GM18519 (cell line): ENCODE measurements at regions not wholly inside any gene's neighbourhood (a gene's known extent, or its start where the extent isn't known, plus 50 kb on each side); places are given as distances from the start of the nearest gene placed in this dataset.

Experiments
- ATAC-seq: cut with Tn5 transposase; IDR thresholded peaks from one replicate; pipeline ENCODE4 v1.9.1; 2021; ENCODE audit warnings: mild to moderate bottlenecking, moderate library complexity; ENCODE audit not compliant: unreplicated experiment, low FRiP score

DNA sequence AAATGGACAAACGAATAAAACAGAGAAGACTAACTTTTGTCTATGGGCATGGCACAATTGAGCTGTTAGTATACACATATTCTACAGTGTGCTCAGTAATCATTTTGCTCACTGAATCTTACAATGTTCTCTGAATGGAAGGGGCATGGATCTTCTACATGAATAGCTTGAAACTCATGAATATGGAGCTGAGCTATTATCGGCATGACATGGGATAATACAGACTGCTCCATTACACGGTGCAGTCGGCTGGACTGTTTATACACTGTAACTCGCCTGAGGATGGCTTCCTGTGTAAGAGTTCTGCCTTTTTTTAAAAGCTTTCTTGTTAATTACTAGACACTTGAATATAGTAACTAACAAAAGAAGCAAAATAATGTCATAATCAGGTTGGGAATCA lies 368.5 kb upstream of the MAD2L1 start:
- no peak for ATAC-seq

DNA sequence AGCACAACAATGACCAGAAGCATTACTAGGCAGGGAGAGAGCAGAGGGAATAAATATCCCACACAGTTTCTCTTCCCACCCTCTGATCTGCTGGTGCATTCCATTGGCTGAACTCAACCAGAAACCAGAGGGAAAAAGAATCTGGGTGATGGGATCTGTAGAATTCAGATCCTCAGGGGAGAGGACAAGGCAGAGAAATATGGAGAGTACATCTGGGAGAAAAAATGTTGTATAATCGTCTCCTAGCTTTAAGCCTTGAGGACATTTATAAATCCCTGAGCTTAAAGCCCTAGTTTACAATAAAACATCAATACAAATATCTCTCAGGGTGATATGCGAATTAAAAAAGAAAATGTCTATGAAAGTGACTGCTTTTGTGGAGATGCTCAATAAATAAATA lies 368.1 kb upstream of the MAD2L1 start:
- no peak for ATAC-seq

DNA sequence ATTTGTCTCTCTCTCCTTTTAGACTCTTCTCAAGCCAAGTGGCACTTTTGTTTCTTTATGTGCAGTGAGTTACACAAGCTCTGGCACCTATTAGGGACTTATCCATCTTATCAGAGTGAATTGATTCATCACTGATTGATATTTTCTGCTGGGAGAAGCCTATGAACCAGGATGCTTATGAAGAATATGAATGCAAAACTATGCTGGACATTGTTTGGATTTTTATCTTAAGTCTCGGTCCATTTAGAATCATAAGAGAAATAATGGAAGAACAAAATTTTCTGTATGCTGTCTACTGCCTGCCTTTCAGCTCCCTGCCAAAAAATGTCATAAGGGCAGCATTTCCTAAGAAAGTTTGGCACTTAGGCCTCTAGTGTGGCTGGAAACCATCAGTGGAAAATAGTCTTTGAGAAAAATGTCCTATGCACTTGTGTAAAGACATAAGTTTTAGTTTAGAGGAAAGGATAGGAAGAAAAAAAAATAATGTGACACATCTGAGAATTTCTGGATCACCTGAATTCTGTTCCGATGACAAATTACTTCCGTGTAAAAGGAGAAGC lies 365.7 kb upstream of the MAD2L1 start:
- no peak for ATAC-seq

DNA sequence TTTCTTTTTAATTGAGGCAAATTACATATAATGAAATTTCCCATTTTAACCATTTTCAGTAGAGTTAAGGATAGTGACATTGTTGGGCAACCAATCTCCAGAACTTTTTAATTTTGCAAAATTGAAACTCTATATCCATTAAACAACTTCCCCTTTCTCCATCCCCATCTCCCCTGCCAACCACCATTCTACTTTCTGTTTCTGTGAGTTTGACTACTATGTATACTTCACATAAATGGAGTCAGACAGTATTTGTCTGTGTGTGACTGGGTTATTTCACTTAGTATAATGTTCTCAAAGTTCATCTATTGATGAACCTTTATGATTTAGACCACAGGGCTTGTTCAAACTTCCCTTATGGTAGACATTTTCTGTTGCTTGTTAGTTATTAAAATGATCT lies 364.5 kb upstream of the MAD2L1 start:
- ATAC-seq: no peak

DNA sequence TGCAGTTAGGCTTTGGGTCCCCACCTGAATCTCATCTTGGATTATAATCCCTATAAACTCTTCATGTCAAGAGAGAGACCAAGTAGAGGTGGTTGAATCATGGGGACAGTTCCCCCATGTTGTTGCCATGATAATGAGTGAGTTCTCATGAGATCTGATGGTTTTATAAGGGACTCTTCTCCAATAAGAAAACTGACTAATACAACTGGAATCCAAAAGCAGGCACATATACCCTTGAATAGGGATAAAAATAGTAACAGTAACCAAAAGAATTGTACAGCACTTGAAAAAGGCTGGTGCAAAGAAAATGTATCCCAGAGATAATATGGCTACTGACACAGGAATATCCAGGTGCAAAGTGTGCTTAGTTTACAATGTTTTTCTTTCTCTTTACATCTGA lies 351.5 kb upstream of the MAD2L1 start:
- no peak for ATAC-seq

DNA sequence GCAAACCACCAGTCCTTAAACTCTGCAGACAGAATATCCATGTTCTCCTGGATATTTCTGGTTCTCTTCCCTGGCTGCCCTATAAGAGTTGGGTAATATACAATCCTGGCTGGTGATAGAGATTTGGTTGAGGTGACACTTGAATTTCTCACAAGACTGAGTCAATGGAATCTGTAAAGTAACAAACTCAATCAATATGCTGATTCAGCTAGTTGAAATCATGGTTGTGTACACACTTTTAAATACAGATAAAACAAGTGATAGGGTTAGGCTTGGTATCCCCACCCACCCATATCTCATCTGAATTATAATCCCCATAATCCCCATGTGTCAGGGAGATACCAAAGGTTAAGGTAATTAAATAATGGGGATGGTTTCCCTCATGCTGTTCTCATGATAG lies 349.2 kb upstream of the MAD2L1 start:
- no peak for ATAC-seq

DNA sequence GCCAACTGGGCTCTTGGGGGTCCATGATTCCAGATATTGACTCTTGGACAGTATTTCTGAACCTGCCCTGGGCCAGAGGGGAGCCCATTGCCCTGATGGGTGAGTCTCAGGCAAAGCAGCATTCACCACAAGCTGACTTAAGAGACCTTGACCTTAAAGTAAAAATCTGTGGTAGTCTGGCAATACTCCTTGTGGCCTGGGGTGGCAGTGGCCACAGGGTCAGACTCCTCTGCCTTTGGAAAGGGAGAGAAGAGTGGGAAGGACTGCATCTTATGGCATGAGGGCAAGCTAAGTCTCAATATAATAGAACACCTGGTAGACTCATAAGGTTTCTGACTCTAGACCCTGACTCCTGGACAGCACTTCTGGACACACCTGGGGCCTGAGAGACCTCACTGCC lies 340.3 kb upstream of the MAD2L1 start:
- no peak for ATAC-seq

DNA sequence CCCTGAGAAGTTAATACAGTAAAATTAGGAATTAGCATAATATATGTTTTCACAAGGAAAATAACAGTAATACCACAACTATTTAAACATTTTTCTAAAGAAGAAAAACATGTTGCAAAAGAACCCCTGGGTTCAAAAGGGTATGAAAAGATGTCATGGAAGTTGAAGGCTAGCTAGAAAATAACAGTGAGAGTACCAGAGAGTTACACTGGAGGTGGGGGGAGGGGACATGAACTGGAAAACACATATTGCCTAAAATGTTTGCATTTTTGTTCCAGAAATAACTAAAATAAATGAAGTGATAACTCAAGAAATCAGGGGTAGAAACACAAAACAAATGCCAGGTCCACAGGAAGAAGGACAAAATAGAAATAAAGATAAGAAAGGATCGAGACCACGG lies 336.6 kb upstream of the MAD2L1 start:
- ATAC-seq: no peak

DNA sequence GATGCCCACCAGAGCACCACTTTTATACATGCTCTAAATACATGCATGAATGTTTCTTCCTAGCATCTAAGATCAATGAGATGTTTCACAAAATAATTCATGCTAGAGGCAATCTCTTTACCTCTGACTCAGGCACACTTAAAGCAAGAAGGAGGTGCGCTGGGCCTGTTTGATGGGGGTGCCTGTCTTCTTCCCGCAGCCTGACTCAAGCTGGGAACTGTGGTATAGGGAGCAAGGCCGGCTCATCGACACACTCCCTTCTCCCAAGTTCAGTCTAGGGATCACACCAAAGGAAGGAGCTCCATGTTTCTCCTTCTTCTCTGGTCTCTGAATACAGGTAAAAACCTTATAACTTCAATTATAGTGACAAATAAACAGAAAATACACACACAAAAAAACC lies 333.8 kb upstream of the MAD2L1 start:
- no peak for ATAC-seq

DNA sequence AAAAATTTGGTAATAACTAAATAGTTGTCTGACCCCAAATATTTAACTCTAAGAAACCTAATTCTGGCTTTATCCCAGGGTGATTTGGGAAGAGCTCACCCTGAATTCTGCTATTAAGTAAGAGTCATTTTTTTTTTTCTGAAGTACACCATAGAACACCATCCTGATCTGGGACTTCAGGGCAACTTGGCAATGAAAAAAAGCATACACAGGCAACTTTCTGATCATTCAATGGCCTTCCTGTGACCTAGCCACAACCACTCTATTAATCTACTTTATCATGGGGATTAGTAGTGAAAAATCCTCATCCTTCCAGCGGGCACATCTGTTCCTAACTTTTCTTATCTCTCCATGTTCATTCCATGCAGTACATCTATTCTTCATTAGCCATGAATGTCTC lies 333.2 kb upstream of the MAD2L1 start:
- no peak for ATAC-seq

DNA sequence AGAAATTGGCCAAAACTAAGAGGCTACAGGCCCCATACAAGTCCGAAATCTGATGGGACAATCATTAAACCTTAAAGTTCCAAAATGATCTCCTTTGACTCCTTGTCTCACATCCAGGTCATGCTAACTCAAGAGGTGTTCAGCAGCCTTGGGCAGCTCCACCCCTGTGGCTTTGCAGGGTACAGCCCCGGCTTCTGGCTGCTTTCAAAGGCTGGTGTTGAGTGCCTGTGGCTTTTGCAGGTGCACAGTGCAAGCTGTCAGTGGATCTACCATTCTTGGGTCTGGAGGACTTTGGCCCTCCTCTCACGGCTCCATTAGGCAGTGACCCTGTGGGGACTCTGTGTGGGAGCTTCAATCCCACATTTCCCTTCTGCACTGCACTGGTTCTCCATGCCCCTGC lies 329.1 kb upstream of the MAD2L1 start:
- no peak for ATAC-seq

DNA sequence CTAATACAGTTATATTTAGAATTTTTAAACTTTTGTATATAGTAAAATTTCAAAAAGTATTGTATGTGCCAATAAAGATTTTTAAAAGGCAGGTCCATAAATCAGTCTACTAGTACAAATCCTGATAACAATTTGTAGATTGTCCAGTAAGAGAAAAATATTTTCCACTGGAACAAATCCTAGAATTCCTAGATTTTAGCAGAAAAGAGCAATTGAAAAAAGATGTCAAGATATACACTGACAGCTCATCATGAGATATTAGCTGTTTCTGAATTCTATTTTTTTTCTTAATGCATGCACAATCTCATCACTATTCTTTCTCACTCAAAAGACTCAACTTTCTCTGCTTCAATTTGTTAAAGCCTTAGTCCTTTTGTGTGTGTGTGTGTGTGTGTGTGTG lies 289.2 kb upstream of the MAD2L1 start:
- no peak for ATAC-seq

DNA sequence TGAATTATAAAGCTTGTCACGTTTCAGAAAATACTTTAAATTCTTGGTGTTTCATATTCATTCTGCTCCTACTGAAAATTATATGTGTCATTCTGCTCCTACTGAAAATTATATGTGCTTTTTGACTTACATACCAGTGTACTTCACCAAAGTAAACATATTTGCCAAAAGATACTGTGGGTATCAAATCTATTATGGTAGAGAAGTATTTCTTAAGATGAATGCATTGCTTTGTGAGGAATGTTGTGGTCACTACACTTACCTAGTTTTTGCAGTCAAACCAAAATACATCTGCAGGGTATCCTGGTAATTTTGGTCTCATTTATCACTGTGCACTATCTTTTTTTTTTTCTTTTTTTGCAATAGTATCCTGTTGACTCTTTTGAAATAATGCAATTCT lies 287.7 kb upstream of the MAD2L1 start:
- ATAC-seq: no peak

DNA sequence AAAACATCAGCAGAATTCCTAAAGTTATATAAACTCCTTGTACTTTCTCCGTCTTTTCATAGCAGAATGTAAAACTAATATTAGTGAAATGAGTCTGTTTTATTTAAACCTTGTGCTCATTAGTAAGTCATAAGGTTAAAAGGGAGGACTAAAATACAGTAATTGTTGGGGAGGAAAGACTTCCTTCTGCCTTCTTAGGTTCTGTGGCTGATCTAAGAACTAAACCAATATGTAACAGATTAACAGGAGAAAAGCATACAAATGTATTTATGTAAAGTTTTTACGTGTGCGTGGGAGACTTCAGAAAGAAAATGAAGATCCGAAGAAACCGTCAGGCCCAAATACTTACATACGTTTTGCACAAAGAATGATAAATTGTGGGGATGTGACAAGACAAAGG lies 286.6 kb upstream of the MAD2L1 start:
- ATAC-seq: no peak

DNA sequence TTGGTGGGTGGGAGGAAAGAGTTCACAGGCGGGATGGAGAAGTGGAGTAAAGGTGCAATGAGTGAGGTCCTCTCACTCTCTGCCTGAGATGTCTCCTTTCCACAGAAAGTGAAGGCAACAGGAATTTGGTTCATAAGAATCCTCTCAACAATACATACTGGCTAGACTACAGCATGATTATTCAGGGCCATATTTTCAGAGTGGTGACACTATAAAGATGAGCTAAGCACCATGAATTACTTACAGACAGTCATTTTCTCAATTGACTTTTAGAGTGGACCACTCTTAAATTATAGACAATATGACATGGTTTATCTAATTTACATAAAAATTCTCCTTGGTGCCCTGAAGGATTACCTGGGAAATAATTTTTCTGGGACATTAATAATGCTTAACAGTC lies 286.1 kb upstream of the MAD2L1 start:
- ATAC-seq: no peak

DNA sequence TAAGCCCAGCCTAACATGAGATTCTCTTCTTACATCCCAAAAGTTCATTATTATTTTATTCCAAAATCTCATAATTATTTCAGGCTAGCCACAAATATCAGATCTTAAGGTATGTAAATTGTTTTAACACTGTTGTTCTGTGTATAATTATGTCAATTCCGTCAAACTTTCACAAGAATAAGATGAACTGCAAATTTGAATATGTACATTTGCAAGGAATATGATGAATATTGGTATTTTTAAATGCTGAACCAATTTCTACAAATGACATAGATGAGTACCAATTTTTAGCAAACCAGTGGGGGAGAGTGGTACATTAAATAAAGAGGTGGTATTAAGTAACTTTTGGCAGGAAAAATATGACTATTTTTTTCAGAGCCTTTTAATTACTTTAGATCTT lies 282.3 kb upstream of the MAD2L1 start:
- no peak for ATAC-seq

DNA sequence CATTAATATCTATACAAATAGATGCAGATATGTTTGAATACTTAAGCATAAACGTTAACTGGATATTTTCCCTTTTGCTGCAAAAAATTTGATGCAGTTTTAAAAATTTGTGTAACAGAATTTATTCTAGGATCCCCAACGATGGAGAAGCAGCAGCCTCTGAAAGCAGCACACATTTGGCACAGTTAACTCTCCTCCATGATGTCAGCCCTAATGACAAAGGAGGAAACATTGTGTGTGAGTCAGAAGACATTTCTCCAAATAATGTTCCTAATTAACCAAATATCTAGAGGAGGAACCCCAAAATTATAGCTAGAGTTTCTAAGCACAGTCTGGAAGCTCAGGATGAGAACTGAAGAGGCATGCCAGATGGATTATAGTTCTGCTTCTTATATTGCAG lies 281.9 kb upstream of the MAD2L1 start:
- ATAC-seq: no peak

DNA sequence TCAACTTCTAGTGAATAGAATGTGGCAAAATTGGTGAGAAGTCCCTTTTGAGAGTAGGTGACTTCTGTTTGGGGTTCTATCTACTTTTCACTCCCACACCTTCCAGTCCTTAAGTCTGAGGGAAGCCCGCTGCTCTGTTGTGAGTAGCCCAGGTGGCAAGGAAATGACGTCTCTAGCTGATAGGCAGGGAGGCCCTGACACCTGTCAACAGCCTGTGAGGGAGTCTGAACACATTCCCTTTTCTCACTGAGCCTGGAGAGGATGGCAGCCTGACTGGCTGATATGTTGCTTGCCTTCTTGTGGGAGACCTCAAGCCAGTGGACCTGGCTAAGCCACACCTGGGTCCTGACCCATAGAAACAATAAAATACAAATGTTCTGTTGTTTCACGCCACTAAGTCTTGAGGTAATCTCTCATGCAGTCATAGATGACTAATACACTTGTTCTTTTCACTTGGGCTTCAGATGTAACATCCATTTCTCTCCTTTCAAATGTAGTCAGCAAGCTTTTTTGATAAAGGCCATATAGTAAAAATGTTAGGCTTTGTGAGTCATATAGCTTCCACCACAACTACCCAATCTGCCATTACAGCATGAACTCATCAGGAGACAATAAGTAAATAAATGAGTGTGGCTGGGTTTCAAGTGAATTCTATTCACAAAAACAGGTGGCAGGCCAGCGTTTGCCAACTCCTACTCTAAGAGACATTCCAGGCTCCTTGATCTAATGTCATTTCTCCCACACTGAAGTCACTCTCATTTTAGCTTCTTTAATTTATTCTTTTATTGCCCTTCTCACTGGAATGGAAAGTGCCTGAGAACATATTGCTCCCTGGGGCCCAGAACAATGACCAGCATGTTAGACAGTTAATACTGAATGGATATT lies 265.1 kb upstream of the MAD2L1 start:
- ATAC-seq: no peak

DNA sequence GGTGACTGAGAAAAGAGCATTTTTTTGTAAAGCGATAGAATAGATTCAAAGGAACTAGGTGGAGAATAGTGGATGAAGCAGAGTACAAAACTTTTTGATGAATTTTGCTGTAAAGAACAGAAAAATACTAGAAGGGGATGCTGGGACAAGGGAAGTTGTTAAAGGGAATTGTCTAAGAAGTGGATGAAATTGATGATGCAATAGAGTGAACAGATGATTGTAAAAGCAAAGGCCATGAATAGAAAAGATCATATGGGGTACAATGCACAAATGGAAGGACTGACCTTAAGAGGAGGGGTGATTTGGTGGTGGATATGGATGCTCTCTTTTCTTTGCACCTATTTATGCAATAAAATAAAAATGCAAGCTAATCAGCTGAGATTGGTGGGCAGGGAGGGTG lies 262.7 kb upstream of the MAD2L1 start:
- no peak for ATAC-seq

DNA sequence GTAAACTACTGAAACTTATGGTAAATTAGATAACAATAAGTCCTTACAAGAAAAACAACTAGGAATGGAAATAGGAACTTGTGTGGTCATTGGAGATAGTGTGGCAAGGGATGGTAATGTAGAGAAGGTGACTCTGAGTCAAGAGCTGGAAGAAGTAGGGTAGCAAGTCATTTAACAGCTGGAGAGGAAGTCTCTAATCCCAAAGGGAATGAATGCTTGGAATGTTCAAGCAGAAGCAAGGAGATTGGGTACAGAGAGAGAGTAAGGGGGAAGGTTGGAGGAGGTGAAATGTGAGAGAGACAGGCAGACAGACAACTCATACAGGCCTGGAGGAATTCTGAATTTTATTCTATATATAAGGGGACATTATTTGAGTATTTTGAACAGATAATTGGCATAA lies 260.6 kb upstream of the MAD2L1 start:
- no peak for ATAC-seq

DNA sequence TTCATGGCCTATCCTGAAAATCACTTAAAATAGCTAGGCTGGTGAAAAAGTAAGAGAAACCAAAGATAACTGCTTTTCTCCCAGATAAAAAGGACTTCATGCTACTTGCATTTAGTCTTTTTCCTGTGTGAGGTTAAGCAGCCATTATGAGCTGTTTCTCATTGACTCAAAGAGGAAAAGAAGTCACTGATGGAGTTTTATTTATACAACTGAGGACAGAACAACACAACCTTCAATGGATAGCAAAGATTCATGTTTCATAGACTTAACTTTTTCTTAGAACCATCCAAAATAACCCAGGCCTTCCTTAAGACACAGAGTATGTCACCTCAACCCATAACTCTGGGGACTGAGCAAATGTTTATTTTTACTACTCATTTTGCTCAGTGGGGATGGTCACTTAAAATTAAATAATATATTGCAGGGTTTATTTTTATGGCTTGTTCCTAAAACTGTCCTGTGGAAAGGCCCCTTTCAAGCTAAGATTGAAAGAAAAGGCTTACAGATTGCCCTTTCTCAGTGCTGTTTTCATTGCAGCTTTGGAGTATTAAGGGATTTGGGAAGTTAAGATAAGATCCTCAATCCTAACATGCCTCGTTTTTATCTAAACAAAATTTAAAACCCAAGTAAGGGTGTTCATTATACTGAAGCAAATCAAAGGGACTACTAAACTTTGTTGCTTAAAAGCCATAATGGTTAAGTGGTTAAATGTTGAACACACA lies 252.6 kb upstream of the MAD2L1 start:
- ATAC-seq: no peak
